ENCODE measurements at regions not wholly inside any gene's neighbourhood (a gene's known extent, or its start where the extent isn't known, plus 50 kb on each side); places are given as distances from the start of the nearest gene placed in this dataset.

- no peak overlapping the region for H3K4me3 ChIP-seq (replicated peaks; ENCODE audit: low read depth, low read length)
- TF ChIP-seq CTCF (IDR thresholded peaks at IDR 0.05; ENCODE audit: low read length, missing control alignments) = no peak
- DNase-seq (ENCODE audit: low read depth) = no peak
Measured at GRCh38 chr11:129612447-129612961, 203.1 kb upstream of the TMEM45B start.

GRCh38 chr11:129613071-129613470 lies 202.6 kb upstream of the TMEM45B start:
- no peak overlapping the region for H3K4me3 ChIP-seq (replicated peaks; ENCODE audit: low read depth, low read length)
- peak; percentile 29 for DNase-seq (ENCODE audit: low read depth)
- no peak for TF ChIP-seq CTCF (IDR thresholded peaks at IDR 0.05; ENCODE audit: low read length, missing control alignments)

- no peak overlapping the region for H3K4me3 ChIP-seq (replicated peaks; ENCODE audit: low read depth, low read length)
- no peak for TF ChIP-seq CTCF (IDR thresholded peaks at IDR 0.05; ENCODE audit: low read length, missing control alignments)
- no peak for DNase-seq (ENCODE audit: low read depth)
Measured at GRCh38 chr11:129614256-129614944, 201.2 kb upstream of the TMEM45B start.

- no peak for TF ChIP-seq CTCF (IDR thresholded peaks at IDR 0.05; ENCODE audit: low read length, missing control alignments)
- DNase-seq (ENCODE audit: low read depth) = no peak
- H3K4me3 ChIP-seq (replicated peaks; ENCODE audit: low read depth, low read length) = no peak overlapping the region
Measured at GRCh38 chr11:129618046-129618569, 197.5 kb upstream of the TMEM45B start.

- no peak for TF ChIP-seq CTCF (IDR thresholded peaks at IDR 0.05; ENCODE audit: low read length, missing control alignments)
- DNase-seq (ENCODE audit: low read depth) = no peak
Measured at GRCh38 chr11:129620237-129621104, 195.2 kb upstream of the TMEM45B start.

GRCh38 chr11:129625930-129626329 lies 189.7 kb upstream of the TMEM45B start:
- no peak for TF ChIP-seq CTCF (IDR thresholded peaks at IDR 0.05; ENCODE audit: low read length, missing control alignments)
- no peak for DNase-seq (ENCODE audit: low read depth)
- no peak overlapping the region for H3K4me3 ChIP-seq (replicated peaks; ENCODE audit: low read depth, low read length)

More at GRCh38 chr11:129620237-129621104, 195.2 kb upstream of the TMEM45B start:
- no peak overlapping the region for H3K4me3 ChIP-seq (replicated peaks; ENCODE audit: low read depth, low read length)

All from fibroblast of pulmonary artery (primary cell).